ENCODE measurements at regions not wholly inside any gene's neighbourhood (a gene's known extent, or its start where the extent isn't known, plus 50 kb on each side); places are given as distances from the start of the nearest gene placed in this dataset.

GRCh38 chr2:2754940-2755339 is 423.9 kb upstream of the MYT1L start:
- TF ChIP-seq, protein P1, sequence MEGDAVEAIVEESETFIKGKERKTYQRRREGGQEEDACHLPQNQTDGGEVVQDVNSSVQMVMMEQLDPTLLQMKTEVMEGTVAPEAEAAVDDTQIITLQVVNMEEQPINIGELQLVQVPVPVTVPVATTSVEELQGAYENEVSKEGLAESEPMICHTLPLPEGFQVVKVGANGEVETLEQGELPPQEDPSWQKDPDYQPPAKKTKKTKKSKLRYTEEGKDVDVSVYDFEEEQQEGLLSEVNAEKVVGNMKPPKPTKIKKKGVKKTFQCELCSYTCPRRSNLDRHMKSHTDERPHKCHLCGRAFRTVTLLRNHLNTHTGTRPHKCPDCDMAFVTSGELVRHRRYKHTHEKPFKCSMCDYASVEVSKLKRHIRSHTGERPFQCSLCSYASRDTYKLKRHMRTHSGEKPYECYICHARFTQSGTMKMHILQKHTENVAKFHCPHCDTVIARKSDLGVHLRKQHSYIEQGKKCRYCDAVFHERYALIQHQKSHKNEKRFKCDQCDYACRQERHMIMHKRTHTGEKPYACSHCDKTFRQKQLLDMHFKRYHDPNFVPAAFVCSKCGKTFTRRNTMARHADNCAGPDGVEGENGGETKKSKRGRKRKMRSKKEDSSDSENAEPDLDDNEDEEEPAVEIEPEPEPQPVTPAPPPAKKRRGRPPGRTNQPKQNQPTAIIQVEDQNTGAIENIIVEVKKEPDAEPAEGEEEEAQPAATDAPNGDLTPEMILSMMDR (IDR thresholded peaks at IDR 0.05; ENCODE audit: low read depth, low read length), result no peak
- H3K27me3 ChIP-seq, result no peaks in the 10 kb centered on the region

GRCh38 chr2:2751715-2752315 is 420.7 kb upstream of the MYT1L start:
- TF ChIP-seq, protein P1 (IDR thresholded peaks at IDR 0.05; ENCODE audit: low read depth, low read length), result no peak
- no peak overlapping the region for H3K4me3 ChIP-seq (ENCODE audit: low read depth, low read length)
- H3K9me3 ChIP-seq, result no peaks in the 10 kb centered on the region
- DNase-seq, result no peak
- no peaks in the 10 kb centered on the region for H3K4me1 ChIP-seq
- no peaks in the 10 kb centered on the region for H3K27me3 ChIP-seq
- no peaks in the 10 kb centered on the region for H3K36me3 ChIP-seq

More at GRCh38 chr2:2754940-2755339, 423.9 kb upstream of the MYT1L start:
- no peak overlapping the region for H3K4me3 ChIP-seq (ENCODE audit: low read depth, low read length)
- no peaks in the 10 kb centered on the region for H3K36me3 ChIP-seq
- H3K9me3 ChIP-seq, result no peaks in the 10 kb centered on the region
- H3K4me1 ChIP-seq, result no peaks in the 10 kb centered on the region
- DNase-seq, result no peak

DNA sequence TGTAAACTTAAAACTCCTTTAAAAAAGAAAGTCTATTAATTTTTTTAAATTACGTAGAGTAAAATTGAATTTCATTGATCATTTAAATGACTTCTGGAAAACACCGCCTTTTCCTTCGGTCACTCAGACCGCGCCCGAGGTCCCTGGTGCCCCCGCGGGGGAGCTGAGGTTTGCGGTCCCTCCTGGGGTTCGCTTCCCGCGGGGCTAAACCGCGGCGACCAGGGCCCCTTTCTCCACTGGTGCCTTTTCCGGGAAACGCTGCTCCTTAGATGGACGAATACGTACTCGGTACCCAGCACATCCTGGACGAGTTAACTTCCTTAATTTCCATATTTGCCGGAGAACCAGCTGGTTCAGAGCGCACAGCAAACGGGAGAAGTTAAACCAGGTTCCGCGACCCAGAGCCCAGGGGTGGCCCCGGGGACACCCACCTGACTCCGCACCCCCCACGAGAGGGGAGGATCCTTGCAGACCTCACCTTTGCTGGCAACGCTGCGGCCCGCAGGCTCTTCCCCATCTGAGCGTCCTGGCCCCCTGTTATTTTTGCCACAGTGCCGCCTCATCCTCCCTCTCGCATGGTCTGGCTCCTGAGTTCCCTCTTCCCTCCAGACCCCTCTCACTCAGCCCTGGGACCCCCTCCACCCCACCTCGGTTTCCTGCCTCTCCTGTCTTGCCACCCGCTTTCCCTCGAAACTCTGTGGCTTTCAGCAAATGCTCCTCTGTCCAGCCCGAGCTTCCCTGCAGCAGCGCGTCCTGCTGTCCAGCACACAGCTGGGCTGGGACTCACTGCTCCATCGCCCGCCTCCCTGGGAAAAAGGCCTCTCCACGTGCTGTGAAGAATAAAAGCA is 420.0 kb upstream of the MYT1L start:
- Histone ChIP-seq H3K9me3 (no peaks in the 10 kb centered on the region), H3K4me1 (no peaks in the 10 kb centered on the region), H3K27me3 (no peaks in the 10 kb centered on the region), H3K36me3 (no peaks in the 10 kb centered on the region), H3K4me3 (ENCODE audit: low read depth, low read length) (no peak overlapping the region)
- TF ChIP-seq, protein P1 (IDR thresholded peaks at IDR 0.05; ENCODE audit: low read depth, low read length), result no peak
- no peak for DNase-seq

- Histone ChIP-seq H3K9me3 (no peaks in the 10 kb centered on the region), H3K4me1 (no peaks in the 10 kb centered on the region), H3K27me3 (no peaks in the 10 kb centered on the region), H3K4me3 (ENCODE audit: low read depth, low read length) (no peak overlapping the region), H3K36me3 (no peaks in the 10 kb centered on the region)
- no peak for DNase-seq
- TF ChIP-seq, protein P1 (IDR thresholded peaks at IDR 0.05; ENCODE audit: low read depth, low read length), result no peak
Measured at GRCh38 chr2:2749206-2749598, 418.1 kb upstream of the MYT1L start.

GRCh38 chr2:2748399-2749205 is 417.5 kb upstream of the MYT1L start:
- no peaks in the 10 kb centered on the region for H3K9me3 ChIP-seq

More at GRCh38 chr2:2748399-2749205, 417.5 kb upstream of the MYT1L start:
- H3K4me1 ChIP-seq, result no peaks in the 10 kb centered on the region
- DNase-seq, result no peak
- H3K27me3 ChIP-seq, result no peaks in the 10 kb centered on the region
- H3K36me3 ChIP-seq, result no peaks in the 10 kb centered on the region
- TF ChIP-seq, protein P1 (IDR thresholded peaks at IDR 0.05; ENCODE audit: low read depth, low read length), result no peak
- no peak overlapping the region for H3K4me3 ChIP-seq (ENCODE audit: low read depth, low read length)

Data from BE2C (cell line).